Vagina (tissue), 2 donors: ENCODE measurements at regions not wholly inside any gene's neighbourhood (a gene's known extent, or its start where the extent isn't known, plus 50 kb on each side); places are given as distances from the start of the nearest gene placed in this dataset.

Experiments used
- POLR2A ChIP-seq, 2 donors: fragments of 450-650 bp; IDR thresholded peaks; one replicate each; pipeline ENCODE4 v1.6.1; 2017; ENCODE audit warnings: antibody characterized with exemption in 2 of 2, mild to moderate bottlenecking in 2 of 2, moderate library complexity in 2 of 2
- POLR2AphosphoS5 ChIP-seq, 2 donors: sonication (generic); formaldehyde crosslinking; IDR thresholded peaks; one replicate each; pipeline ENCODE4 v1.9.0; 2017; ENCODE audit warnings: antibody characterized with exemption in 2 of 2, mild to moderate bottlenecking in 2 of 2, low read depth in 1 of 2; ENCODE audit not compliant: insufficient read depth in 1 of 2
- TF ChIP-seq, protein P1 (sequence below), 3 experiments: fragments of 450-650 bp in 2 of 3; fragments of 200-600 bp in 1 of 3; sonication (generic) in 1 of 3; IDR thresholded peaks; one replicate each; pipeline ENCODE4 v1.5.1; 2017 to 2019; ENCODE audit warnings: antibody characterized with exemption in 3 of 3, mild to moderate bottlenecking in 2 of 3, moderate library complexity in 2 of 3

DNA sequence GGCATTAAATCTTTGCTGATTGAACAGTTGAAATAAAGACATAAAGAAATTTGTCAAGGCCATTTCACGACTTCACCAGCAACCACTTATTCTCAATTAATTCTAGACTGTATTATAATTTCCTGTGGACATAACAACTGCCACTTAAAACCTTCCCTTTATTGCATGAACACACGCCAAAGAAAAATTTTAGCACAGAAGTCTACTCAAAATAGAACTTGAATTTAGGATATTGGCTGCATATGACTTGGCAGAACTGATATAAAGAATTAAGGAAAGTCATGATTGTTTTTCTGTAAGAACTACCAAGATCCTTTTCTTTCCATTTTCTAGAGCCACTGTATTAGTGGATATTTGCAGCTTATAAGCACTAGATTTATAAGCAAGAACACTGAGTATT lies 226.5 kb upstream of the AKR1E2 start:
- TF ChIP-seq POLR2A (IDR thresholded peaks at IDR 0.05), result no peak
- TF ChIP-seq, protein P1, sequence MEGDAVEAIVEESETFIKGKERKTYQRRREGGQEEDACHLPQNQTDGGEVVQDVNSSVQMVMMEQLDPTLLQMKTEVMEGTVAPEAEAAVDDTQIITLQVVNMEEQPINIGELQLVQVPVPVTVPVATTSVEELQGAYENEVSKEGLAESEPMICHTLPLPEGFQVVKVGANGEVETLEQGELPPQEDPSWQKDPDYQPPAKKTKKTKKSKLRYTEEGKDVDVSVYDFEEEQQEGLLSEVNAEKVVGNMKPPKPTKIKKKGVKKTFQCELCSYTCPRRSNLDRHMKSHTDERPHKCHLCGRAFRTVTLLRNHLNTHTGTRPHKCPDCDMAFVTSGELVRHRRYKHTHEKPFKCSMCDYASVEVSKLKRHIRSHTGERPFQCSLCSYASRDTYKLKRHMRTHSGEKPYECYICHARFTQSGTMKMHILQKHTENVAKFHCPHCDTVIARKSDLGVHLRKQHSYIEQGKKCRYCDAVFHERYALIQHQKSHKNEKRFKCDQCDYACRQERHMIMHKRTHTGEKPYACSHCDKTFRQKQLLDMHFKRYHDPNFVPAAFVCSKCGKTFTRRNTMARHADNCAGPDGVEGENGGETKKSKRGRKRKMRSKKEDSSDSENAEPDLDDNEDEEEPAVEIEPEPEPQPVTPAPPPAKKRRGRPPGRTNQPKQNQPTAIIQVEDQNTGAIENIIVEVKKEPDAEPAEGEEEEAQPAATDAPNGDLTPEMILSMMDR (IDR thresholded peaks at IDR 0.05), result no peak
- no peak for TF ChIP-seq POLR2AphosphoS5 (IDR thresholded peaks at IDR 0.05; ENCODE audit: insufficient read depth in 1 of 2, low read depth in 1 of 2)
